ENCODE measurements at regions not wholly inside any gene's neighbourhood (a gene's known extent, or its start where the extent isn't known, plus 50 kb on each side); places are given as distances from the start of the nearest gene placed in this dataset.

- dilution Hi-C loops (cut with MboI; ENCODE audit: extremely low pct_ligation_motif_present, low sequenced_read_pairs): no loop called here
- no peak for FAIRE-seq
- TF ChIP-seq CTCF (optimal IDR thresholded peaks at IDR 0.05 in 1 of 3, IDR thresholded peaks at IDR 0.05 in 1 of 3, conservative IDR thresholded peaks at IDR 0.05 in 1 of 3; ENCODE audit: extremely low read depth in 1 of 3, insufficient read depth in 2 of 3, low read length in 3 of 3): no peak
- TF ChIP-seq EZH2 (IDR thresholded peaks at IDR 0.05; ENCODE audit: low read length): no peak
These were observed 72.8 kb upstream of the ZDHHC17 start for GRCh38 chr12:76690921-76691700.

GRCh38 chr12:76692846-76693245 lies 71.1 kb upstream of the ZDHHC17 start:
- Histone ChIP-seq H2AFZ (ENCODE audit: control insufficient read depth, low read length) (no peak overlapping the region), H3K4me1 (ENCODE audit: control insufficient read depth, extremely low read depth, insufficient read depth, low read length) (no peaks in the 10 kb centered on the region), H3K27ac (ENCODE audit: control insufficient read depth, insufficient read depth, low read length) (no peak overlapping the region), H3K9ac (ENCODE audit: control insufficient read depth, extremely low read depth, insufficient read depth, low read length) (no peak overlapping the region), H4K20me1 (ENCODE audit: control insufficient read depth, extremely low read depth, insufficient read depth, low read length) (no peaks in the 10 kb centered on the region), H3K4me3 (ENCODE audit: control insufficient read depth in 2 of 3, extremely low read depth in 1 of 3, insufficient read depth in 2 of 3, low read depth in 1 of 3, low read length in 3 of 3) (no peak overlapping the region), H3K9me1 (ENCODE audit: control insufficient read depth, extremely low read depth, insufficient read depth, low read length) (no peaks in the 10 kb centered on the region), H3K36me3 (ENCODE audit: control insufficient read depth in 2 of 2, extremely low read depth in 1 of 2, insufficient read depth in 2 of 2, low read length in 2 of 2) (no peaks in the 10 kb centered on the region), H3K9me3 (ENCODE audit: control insufficient read depth, low read depth, low read length) (no peaks in the 10 kb centered on the region), H3K27me3 (ENCODE audit: control insufficient read depth, extremely low read depth, insufficient read depth, low read length) (no peaks in the 10 kb centered on the region), H3K79me2 (ENCODE audit: control insufficient read depth, insufficient read depth, low read length) (no peaks in the 10 kb centered on the region), H3K4me2 (ENCODE audit: control insufficient read depth, extremely low read depth, insufficient read depth, low read depth, low read length) (no peak overlapping the region)
- DNase-seq (ENCODE audit: low read depth, low spot score) (no peak), FAIRE-seq (no peak)
- TF ChIP-seq CTCF (optimal IDR thresholded peaks at IDR 0.05 in 1 of 3, IDR thresholded peaks at IDR 0.05 in 1 of 3, conservative IDR thresholded peaks at IDR 0.05 in 1 of 3; ENCODE audit: extremely low read depth in 1 of 3, insufficient read depth in 2 of 3, low read length in 3 of 3) (no peak), EZH2 (IDR thresholded peaks at IDR 0.05; ENCODE audit: low read length) (no peak)
- dilution Hi-C loops (cut with MboI; ENCODE audit: extremely low pct_ligation_motif_present, low sequenced_read_pairs): no loop called here

More at GRCh38 chr12:76690921-76691700, 72.8 kb upstream of the ZDHHC17 start:
- H4K20me1 ChIP-seq (ENCODE audit: control insufficient read depth, extremely low read depth, insufficient read depth, low read length): no peaks in the 10 kb centered on the region
- H3K4me1 ChIP-seq (ENCODE audit: control insufficient read depth, extremely low read depth, insufficient read depth, low read length): no peaks in the 10 kb centered on the region
- H3K27ac ChIP-seq (ENCODE audit: control insufficient read depth, insufficient read depth, low read length): no peak overlapping the region
- no peaks in the 10 kb centered on the region for H3K36me3 ChIP-seq (ENCODE audit: control insufficient read depth in 2 of 2, extremely low read depth in 1 of 2, insufficient read depth in 2 of 2, low read length in 2 of 2)
- H3K79me2 ChIP-seq (ENCODE audit: control insufficient read depth, insufficient read depth, low read length): no peaks in the 10 kb centered on the region
- H2AFZ ChIP-seq (ENCODE audit: control insufficient read depth, low read length): no peak overlapping the region
- no peaks in the 10 kb centered on the region for H3K9me3 ChIP-seq (ENCODE audit: control insufficient read depth, low read depth, low read length)
- no peak overlapping the region for H3K9ac ChIP-seq (ENCODE audit: control insufficient read depth, extremely low read depth, insufficient read depth, low read length)
- no peak for DNase-seq (ENCODE audit: low read depth, low spot score)
- H3K27me3 ChIP-seq (ENCODE audit: control insufficient read depth, extremely low read depth, insufficient read depth, low read length): no peaks in the 10 kb centered on the region
- no peak overlapping the region for H3K4me2 ChIP-seq (ENCODE audit: control insufficient read depth, extremely low read depth, insufficient read depth, low read depth, low read length)
- H3K4me3 ChIP-seq (ENCODE audit: control insufficient read depth in 2 of 3, extremely low read depth in 1 of 3, insufficient read depth in 2 of 3, low read depth in 1 of 3, low read length in 3 of 3): no peak overlapping the region
- H3K9me1 ChIP-seq (ENCODE audit: control insufficient read depth, extremely low read depth, insufficient read depth, low read length): no peaks in the 10 kb centered on the region
